NB4 (cell line): ENCODE measurements at regions not wholly inside any gene's neighbourhood (a gene's known extent, or its start where the extent isn't known, plus 50 kb on each side); places are given as distances from the start of the nearest gene placed in this dataset.

ENCODE experiments used
- POLR2A ChIP-seq: IDR thresholded peaks from 2 replicates; pipeline ENCODE4 v1.6.1; 2011; ENCODE audit warnings: mild to moderate bottlenecking; ENCODE audit not compliant: insufficient read length; ENCODE audit errors: extremely low read depth
- TF ChIP-seq, protein P1 (sequence below): IDR thresholded peaks from one replicate; pipeline ENCODE4 v1.5.1; 2012; ENCODE audit warnings: low read depth, low read length
- TF ChIP-seq, protein P2 (sequence below): IDR thresholded peaks from 2 replicates; pipeline ENCODE4 v1.6.1; 2011; ENCODE audit warnings: low read depth, low read length

DNA sequence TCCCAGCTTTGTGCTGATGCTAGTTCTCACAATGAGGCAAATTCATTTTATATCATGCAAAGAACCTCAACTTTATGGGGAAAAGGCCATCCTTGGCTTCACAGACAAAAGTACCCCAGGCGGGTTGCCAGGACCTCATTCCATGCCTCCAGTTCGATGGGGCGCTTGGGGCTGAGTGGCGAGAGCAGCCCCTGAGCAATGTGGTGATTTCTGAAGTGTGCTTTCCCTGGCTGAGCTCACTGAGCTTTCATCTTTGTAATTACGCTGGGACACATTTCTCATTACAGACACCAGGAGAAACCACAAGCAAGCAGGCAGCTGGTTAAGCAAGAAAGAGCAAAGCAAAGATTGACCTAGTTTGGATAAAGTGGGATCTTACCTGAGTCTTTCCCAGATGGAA lies 301.5 kb upstream of the CDH4 start:
- TF ChIP-seq POLR2A, result no peak
- TF ChIP-seq, protein P1, sequence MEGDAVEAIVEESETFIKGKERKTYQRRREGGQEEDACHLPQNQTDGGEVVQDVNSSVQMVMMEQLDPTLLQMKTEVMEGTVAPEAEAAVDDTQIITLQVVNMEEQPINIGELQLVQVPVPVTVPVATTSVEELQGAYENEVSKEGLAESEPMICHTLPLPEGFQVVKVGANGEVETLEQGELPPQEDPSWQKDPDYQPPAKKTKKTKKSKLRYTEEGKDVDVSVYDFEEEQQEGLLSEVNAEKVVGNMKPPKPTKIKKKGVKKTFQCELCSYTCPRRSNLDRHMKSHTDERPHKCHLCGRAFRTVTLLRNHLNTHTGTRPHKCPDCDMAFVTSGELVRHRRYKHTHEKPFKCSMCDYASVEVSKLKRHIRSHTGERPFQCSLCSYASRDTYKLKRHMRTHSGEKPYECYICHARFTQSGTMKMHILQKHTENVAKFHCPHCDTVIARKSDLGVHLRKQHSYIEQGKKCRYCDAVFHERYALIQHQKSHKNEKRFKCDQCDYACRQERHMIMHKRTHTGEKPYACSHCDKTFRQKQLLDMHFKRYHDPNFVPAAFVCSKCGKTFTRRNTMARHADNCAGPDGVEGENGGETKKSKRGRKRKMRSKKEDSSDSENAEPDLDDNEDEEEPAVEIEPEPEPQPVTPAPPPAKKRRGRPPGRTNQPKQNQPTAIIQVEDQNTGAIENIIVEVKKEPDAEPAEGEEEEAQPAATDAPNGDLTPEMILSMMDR, result no peak
- TF ChIP-seq, protein P2, sequence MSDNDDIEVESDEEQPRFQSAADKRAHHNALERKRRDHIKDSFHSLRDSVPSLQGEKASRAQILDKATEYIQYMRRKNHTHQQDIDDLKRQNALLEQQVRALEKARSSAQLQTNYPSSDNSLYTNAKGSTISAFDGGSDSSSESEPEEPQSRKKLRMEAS, result no peak
